ENCODE measurements at regions not wholly inside any gene's neighbourhood (a gene's known extent, or its start where the extent isn't known, plus 50 kb on each side); places are given as distances from the start of the nearest gene placed in this dataset.

DNA sequence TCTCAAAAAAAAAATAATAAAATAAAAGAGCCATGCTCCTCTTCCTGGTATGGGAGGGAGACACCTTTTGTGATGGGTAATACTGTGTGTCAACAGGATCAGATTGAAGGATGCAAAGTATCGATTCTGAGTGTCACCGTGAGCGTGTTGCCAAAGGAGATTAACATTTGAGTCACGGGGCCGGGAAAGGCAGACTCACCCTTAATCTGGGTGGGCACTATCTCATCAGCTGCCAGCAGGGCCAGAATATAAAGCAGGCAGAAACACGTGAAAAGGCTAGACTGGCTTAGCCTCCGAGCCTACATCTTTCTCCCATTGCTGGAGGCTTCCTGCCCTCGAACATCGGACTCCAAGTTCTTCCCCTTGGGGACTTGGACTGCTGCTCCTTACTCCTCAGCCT is 95.4 kb downstream of the SHOX start:
- TF ChIP-seq CTCF (IDR thresholded peaks at IDR 0.05) (no peak), POLR2A (IDR thresholded peaks at IDR 0.05) (no peak)
